RPMI8226 (cell line): ENCODE measurements at regions not wholly inside any gene's neighbourhood (a gene's known extent, or its start where the extent isn't known, plus 50 kb on each side); places are given as distances from the start of the nearest gene placed in this dataset.

ENCODE experiments used
- DNase-seq: peaks from one replicate; pipeline ENCODE4 v3.0.0-alpha.2; 2015

DNA sequence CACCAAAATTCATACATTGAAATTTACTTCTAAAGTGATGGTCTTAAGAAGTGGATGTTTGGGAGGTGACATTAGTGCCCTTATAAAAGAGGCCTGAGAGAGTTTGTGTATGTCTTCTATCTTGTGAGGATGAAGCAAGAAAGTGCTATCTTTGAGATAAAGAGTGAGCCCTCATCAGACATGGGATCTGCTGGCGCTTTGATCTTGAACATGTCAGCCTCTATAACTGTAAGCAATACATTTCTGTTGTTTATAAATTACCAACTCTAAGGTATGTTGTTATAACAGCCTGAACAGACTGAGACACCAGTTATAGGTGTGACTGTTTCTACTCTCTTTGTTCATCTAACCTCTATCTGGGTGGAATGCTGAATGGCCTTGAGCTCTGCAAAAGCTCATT is 54.5 kb upstream of the SETBP1 start:
- no peak for DNase-seq

DNA sequence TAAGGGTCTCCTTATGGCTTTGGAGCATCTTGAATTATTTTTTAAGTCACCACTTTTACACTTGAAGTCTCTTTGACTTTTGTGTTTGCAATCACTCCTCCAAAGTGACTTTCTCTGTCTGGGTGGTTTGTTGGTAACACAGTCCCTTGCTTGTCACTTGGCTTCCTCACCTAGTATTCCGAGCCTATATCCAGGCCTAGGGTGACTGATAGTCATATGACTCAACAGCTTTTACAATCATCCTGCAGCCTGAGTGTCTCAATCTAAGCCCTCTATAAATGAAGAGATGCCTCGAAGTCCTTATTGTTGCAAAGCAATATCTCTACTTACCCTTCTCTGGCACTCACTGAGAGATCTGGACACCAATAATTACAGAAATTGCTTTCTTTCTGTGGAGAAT is 53.9 kb upstream of the SETBP1 start:
- DNase-seq = no peak

DNA sequence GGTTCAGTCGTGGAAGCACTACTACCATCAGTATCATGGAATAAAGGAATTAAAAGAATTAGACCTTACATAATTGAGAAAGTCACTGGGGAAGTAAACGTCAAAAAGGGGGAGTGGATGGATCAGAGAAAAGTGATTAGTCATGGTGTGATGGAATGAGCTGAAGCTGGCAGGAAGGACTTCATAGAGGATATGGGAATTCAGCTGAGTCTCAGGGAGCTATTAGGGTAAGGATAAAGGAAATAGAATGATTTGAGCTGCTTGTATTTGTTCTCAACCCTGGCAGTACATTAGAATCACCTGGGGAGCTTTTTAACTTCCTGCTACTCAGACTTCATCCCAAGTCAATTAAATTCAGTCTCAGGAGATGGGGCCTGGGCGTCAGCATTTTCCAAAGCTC is 53.4 kb upstream of the SETBP1 start:
- no peak for DNase-seq

DNA sequence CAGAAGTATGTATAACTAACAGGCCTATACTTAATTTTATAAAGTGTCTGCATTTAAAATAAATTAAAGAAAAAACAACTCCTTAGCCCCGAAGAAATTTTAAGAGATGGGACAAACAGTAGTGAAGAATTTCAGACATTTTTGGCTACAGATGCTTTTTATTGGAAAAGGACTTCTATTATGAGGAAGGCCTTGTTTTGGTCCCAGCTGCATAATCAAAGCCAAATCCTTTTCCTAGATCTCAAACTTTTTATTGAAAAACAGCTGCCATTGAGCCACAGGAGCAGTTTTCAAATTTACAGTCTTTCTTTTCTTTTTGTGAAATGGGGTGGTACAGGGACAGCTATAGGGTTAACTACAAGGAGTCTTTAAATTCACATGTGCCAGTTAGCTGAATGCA is 51.3 kb upstream of the SETBP1 start:
- no peak for DNase-seq

DNA sequence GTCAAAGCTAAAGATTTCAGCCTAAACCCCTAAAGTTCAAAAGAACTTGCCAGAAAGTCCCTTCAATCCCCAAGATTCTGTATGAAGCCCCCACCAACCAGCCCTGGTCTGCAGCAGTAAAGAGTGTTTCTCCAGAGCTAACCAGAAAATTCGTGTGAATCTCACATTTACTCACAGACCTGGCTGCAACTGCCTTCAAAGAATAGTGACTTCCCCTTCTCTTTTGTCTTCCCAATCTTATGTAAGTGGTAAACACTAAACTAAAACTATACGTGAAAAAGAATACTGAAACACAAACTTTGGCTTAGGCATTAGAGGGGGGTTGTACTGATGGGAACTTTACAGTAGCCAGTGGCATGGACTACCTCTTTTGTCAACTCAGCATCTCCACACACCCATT is 50.6 kb upstream of the SETBP1 start:
- no peak for DNase-seq
